GM12872 (cell line): ENCODE measurements at regions not wholly inside any gene's neighbourhood (a gene's known extent, or its start where the extent isn't known, plus 50 kb on each side); places are given as distances from the start of the nearest gene placed in this dataset.

ENCODE experiments used
- TF ChIP-seq, protein P1 (sequence below): IDR thresholded peaks from 3 replicates; pipeline ENCODE4 v1.5.1; 2011; ENCODE audit warnings: low read depth, mild to moderate bottlenecking, low read length, moderate library complexity; ENCODE audit not compliant: insufficient read depth

GRCh38 chr1:157460381-157460780 lies 91.9 kb downstream of the FCRL5 start:
- TF ChIP-seq, protein P1, sequence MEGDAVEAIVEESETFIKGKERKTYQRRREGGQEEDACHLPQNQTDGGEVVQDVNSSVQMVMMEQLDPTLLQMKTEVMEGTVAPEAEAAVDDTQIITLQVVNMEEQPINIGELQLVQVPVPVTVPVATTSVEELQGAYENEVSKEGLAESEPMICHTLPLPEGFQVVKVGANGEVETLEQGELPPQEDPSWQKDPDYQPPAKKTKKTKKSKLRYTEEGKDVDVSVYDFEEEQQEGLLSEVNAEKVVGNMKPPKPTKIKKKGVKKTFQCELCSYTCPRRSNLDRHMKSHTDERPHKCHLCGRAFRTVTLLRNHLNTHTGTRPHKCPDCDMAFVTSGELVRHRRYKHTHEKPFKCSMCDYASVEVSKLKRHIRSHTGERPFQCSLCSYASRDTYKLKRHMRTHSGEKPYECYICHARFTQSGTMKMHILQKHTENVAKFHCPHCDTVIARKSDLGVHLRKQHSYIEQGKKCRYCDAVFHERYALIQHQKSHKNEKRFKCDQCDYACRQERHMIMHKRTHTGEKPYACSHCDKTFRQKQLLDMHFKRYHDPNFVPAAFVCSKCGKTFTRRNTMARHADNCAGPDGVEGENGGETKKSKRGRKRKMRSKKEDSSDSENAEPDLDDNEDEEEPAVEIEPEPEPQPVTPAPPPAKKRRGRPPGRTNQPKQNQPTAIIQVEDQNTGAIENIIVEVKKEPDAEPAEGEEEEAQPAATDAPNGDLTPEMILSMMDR, result no peak

- TF ChIP-seq, protein P1, result no peak
These were observed 95.0 kb downstream of the FCRL5 start for GRCh38 chr1:157457279-157457678.

GRCh38 chr1:157455318-157455717 lies 97.0 kb downstream of the FCRL5 start:
- TF ChIP-seq, protein P1, result no peak

DNA sequence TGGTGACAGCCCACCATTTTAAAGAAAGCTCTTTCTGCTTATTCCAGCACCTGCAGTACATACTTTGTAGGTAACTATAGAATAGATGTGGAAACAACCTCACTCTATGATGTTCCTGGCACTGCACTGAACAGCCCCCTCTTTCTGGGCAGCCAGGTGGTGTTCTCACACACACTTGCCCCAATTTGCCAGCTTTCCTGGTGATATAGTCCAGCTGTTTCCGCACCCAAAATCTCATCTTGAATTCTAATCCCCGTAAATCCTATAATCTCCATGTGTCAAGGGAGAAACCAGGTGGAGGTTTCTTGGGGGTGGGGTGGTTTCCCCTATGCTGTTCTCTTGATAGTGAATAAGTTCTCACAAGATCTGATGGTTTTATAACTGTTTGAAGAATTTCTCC lies 102.2 kb downstream of the FCRL5 start:
- TF ChIP-seq, protein P1, result no peak

DNA sequence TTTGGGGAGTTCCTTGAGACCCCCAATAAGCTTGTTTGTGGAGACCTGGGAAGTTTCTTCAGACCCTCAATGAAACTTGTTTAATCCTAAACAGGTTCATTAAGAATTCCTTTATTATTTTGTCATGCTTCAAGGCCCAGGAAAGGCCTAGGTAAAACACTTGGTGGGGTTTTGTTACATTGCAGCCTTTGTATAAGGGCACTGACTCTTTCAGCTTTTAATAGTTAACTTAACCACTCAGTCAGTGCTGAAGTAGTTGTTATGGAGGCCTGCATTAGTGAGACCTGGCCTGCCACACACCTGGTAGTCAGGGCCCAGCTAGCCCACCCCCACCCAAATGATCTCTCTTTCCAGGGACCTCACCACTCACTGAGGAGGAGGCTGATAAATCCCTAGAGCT lies 103.7 kb downstream of the FCRL5 start:
- TF ChIP-seq, protein P1, result no peak

DNA sequence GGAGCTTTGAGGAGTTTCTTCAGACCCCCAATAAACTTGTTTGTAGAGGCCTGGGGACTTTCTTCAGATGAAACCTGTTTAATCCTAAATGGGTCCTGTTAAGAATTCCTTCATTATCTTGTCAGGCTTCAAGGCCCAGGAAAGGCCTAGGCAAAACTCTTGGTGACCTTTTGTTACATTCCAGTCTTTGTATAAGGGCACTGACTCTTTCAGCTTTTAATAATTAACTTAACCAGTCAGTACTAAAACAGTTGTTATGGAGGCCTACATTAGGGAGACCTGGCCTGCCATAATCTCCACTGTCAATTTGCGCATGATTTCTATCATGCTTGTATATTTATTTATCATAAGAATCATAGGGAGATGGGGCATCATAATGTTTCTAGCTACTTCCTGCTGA lies 110.2 kb downstream of the FCRL5 start:
- TF ChIP-seq, protein P1, result no peak

DNA sequence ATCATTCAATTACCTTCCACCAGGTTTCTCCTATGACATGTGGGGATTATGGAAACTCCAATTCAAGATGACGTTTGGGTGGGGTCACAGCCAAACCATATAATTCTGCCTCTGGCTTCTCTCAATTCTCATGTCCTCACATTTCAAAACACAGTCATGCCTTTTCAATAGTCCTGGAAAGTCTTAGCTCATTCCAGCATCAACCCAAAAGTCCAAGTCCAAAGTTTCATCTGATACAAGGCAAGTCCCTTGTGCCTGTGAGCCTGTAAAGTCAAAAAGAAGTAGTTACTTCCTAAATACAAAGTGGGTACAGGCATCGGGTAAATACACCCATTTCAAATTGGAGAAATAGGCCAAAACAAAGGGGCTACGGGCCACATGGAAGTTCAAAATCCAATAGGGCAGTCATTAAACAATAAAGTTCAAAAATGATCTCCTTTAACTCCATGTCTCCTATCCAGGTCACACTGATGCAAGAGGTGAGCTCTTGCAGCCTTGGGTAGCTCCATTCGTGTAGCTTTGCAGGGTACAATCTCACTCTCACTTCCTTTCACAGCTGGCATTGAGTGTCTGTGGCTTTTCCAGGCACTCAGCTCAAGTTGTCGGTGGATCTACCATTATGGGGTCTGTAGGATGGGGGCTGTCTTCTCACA lies 112.9 kb downstream of the FCRL5 start:
- TF ChIP-seq, protein P1, result no peak
